Fibroblast of lung (primary cell): ENCODE measurements at regions not wholly inside any gene's neighbourhood (a gene's known extent, or its start where the extent isn't known, plus 50 kb on each side); places are given as distances from the start of the nearest gene placed in this dataset.
"Not testable (repeated sequence)": the region's sequence is repeated elsewhere in the genome, so short reads cannot be mapped to it uniquely, and the experiment has no call there.

Experiments used
- DNase-seq, 2 donors: peaks; one replicate each; pipeline versions ENCODE4 v3.0.0 to v3.0.0-alpha.2; 2010; ENCODE audit warnings: low read depth in 2 of 2
- H2AFZ ChIP-seq: 2 replicates; pipeline ENCODE4 v1.5.1; 2012; ENCODE audit warnings: low read length, control low read depth, inconsistent platforms
- H3K27ac ChIP-seq: 2 replicates; pipeline ENCODE4 v1.5.1; 2011; ENCODE audit warnings: low read length, control low read depth; ENCODE audit not compliant: insufficient read depth
- H3K27me3 ChIP-seq: 2 replicates; pipeline ENCODE4 v1.5.1; 2011; ENCODE audit warnings: mild to moderate bottlenecking, low read length; ENCODE audit not compliant: control insufficient read depth, insufficient read depth
- H3K36me3 ChIP-seq: 2 replicates; pipeline ENCODE4 v1.5.1; 2011; ENCODE audit warnings: low read length; ENCODE audit not compliant: control insufficient read depth, insufficient read depth
- H3K4me1 ChIP-seq: 2 replicates; pipeline ENCODE4 v1.5.1; 2011; ENCODE audit warnings: low read length; ENCODE audit not compliant: control insufficient read depth, insufficient read depth; ENCODE audit errors: extremely low read depth
- H3K4me2 ChIP-seq: 2 replicates; pipeline ENCODE4 v1.5.1; 2011; ENCODE audit warnings: low read length, control low read depth; ENCODE audit not compliant: insufficient read depth; ENCODE audit errors: extremely low read depth
- H3K4me3 ChIP-seq, 4 experiments: fragments of 200-600 bp in 1 of 4; sonication (generic) in 1 of 4; replicated peaks in 1 of 4; 2 replicates each; pipeline ENCODE4 v1.5.1; 2011 to 2016; ENCODE audit warnings: low read length in 4 of 4, low read depth in 3 of 4, mild to moderate bottlenecking in 3 of 4, control low read depth in 2 of 4, inconsistent platforms in 1 of 4, mixed read lengths in 1 of 4; ENCODE audit not compliant: insufficient read depth in 1 of 4; ENCODE audit errors: control extremely low read depth in 1 of 4
- H3K79me2 ChIP-seq: 2 replicates; pipeline ENCODE4 v1.5.1; 2012; ENCODE audit warnings: mild to moderate bottlenecking, low read length, inconsistent platforms; ENCODE audit not compliant: control insufficient read depth, insufficient read depth
- H3K9ac ChIP-seq: 2 replicates; pipeline ENCODE4 v1.5.1; 2011; ENCODE audit warnings: mild to moderate bottlenecking, low read length, control low read depth; ENCODE audit not compliant: insufficient read depth
- H3K9me3 ChIP-seq: 2 replicates; pipeline ENCODE4 v1.5.1; 2012; ENCODE audit warnings: low read depth, low read length; ENCODE audit not compliant: control insufficient read depth, insufficient read depth
- H4K20me1 ChIP-seq: 2 replicates; pipeline ENCODE4 v1.5.1; 2011; ENCODE audit warnings: low read length; ENCODE audit not compliant: control insufficient read depth, insufficient read depth; ENCODE audit errors: extremely low read depth
- CTCF ChIP-seq, 2 donors: IDR thresholded peaks in 1 of 2; conservative IDR thresholded peaks in 1 of 2; 1 replicate in 1 of 2; 2 replicates in 1 of 2; pipeline ENCODE4 v1.5.1; 2011 to 2012; ENCODE audit warnings: low read length in 2 of 2, control low read depth in 1 of 2, inconsistent platforms in 1 of 2, low read depth in 1 of 2, mild to moderate bottlenecking in 1 of 2
- EZH2 ChIP-seq: IDR thresholded peaks from 2 replicates; pipeline ENCODE4 v1.5.1; 2012; ENCODE audit warnings: low read length, control low read depth, mild to moderate bottlenecking; ENCODE audit errors: missing control alignments

GRCh38 chr1:76729142-76729541 lies 138.1 kb upstream of the ST6GALNAC5 start:
- Histone ChIP-seq H3K27ac (no peak overlapping the region), H3K79me2 (no peaks in the 10 kb centered on the region), H3K36me3 (no peaks in the 10 kb centered on the region), H3K9me3 (no peaks in the 10 kb centered on the region), H4K20me1 (no peaks in the 10 kb centered on the region), H3K4me1 (no peaks in the 10 kb centered on the region), H3K27me3 (no peaks in the 10 kb centered on the region), H3K9ac (no peak overlapping the region), H3K4me2 (no peak overlapping the region), H3K4me3 (no peak overlapping the region), H2AFZ (no peak overlapping the region)
- no peak for DNase-seq
- no peak for TF ChIP-seq CTCF (conservative IDR thresholded peaks at IDR 0.05 in 1 of 2, IDR thresholded peaks at IDR 0.05 in 1 of 2; ENCODE audit: low read depth in 1 of 2, low read length in 2 of 2)
- TF ChIP-seq EZH2: no peak

- Histone ChIP-seq H3K4me3 (no peak overlapping the region), H3K27me3 (no peaks in the 10 kb centered on the region), H3K27ac (no peak overlapping the region), H3K36me3 (no peaks in the 10 kb centered on the region), H3K9me3 (no peaks in the 10 kb centered on the region), H3K9ac (no peak overlapping the region), H4K20me1 (no peaks in the 10 kb centered on the region), H3K4me1 (no peaks in the 10 kb centered on the region), H3K4me2 (no peak overlapping the region), H2AFZ (no peak overlapping the region), H3K79me2 (no peaks in the 10 kb centered on the region)
- TF ChIP-seq CTCF (conservative IDR thresholded peaks at IDR 0.05 in 1 of 2, IDR thresholded peaks at IDR 0.05 in 1 of 2; ENCODE audit: low read depth in 1 of 2, low read length in 2 of 2): no peak
- no peak for TF ChIP-seq EZH2
- no peak for DNase-seq
These were observed 137.3 kb upstream of the ST6GALNAC5 start for GRCh38 chr1:76730027-76730426.

- H3K27me3 ChIP-seq, H2AFZ ChIP-seq, H3K27ac ChIP-seq, H3K4me3 ChIP-seq, H3K4me1 ChIP-seq, H3K9me3 ChIP-seq, H3K4me2 ChIP-seq, H3K9ac ChIP-seq, DNase-seq, H4K20me1 ChIP-seq, H3K79me2 ChIP-seq, H3K36me3 ChIP-seq: not testable (repeated sequence)
These were observed 128.9 kb upstream of the ST6GALNAC5 start for GRCh38 chr1:76738355-76738754.

- not testable (repeated sequence) for H3K9ac ChIP-seq, H4K20me1 ChIP-seq, H3K36me3 ChIP-seq, H3K27ac ChIP-seq, H3K79me2 ChIP-seq, DNase-seq, H2AFZ ChIP-seq, H3K9me3 ChIP-seq, H3K27me3 ChIP-seq, H3K4me3 ChIP-seq, H3K4me1 ChIP-seq, H3K4me2 ChIP-seq
These were observed 126.3 kb upstream of the ST6GALNAC5 start for GRCh38 chr1:76740956-76741355.
